ENCODE measurements at regions not wholly inside any gene's neighbourhood (a gene's known extent, or its start where the extent isn't known, plus 50 kb on each side); places are given as distances from the start of the nearest gene placed in this dataset.

- no peak overlapping the region for H3K4me3 ChIP-seq (ENCODE audit: low read length)
- peak in 1 of 2 donors; percentile 58 for DNase-seq
- H3K27ac ChIP-seq (ENCODE audit: low read length) = no peak overlapping the region
- H3K36me3 ChIP-seq (ENCODE audit: control insufficient read depth, insufficient read depth, low read length) = no peaks in the 10 kb centered on the region
- peaks cover 32% of the 10 kb centered on the region for H3K4me1 ChIP-seq (ENCODE audit: control insufficient read depth, insufficient read depth, low read length)
- no peaks in the 10 kb centered on the region for H3K9me3 ChIP-seq (ENCODE audit: control insufficient read depth, low read depth, low read length)
- H3K27me3 ChIP-seq (ENCODE audit: control insufficient read depth, insufficient read depth, low read length) = no peaks in the 10 kb centered on the region
- WGBS (ENCODE audit: insufficient coverage, low lambda C conversion rate) = no CpG with 5 or more reads among the region's 12 CpGs
Observed at GRCh38 chr1:201694608-201695335, 134.2 kb upstream of the IPO9 start.

DNA sequence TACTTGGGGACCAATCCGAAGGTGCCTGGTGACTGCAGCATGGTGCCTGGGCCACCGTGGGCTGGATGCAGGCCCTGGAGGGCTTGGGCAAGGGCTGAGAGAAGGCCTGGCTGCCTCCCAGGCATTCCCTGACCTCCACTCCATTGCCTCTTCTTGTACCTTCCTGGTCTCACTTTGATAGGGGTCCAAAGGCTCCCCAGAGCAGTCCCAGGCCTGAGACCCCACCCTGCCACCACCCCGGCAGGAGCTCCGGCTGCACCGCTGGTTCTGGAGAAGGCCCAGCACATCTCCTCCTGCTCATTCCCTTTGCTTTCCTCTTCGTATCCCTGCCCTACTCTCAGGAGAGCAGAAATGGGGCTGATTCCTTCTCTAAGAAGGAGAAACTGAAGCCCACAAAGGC lies 133.3 kb upstream of the IPO9 start:
- peaks cover 32% of the 10 kb centered on the region for H3K4me1 ChIP-seq (ENCODE audit: control insufficient read depth, insufficient read depth, low read length)

DNA sequence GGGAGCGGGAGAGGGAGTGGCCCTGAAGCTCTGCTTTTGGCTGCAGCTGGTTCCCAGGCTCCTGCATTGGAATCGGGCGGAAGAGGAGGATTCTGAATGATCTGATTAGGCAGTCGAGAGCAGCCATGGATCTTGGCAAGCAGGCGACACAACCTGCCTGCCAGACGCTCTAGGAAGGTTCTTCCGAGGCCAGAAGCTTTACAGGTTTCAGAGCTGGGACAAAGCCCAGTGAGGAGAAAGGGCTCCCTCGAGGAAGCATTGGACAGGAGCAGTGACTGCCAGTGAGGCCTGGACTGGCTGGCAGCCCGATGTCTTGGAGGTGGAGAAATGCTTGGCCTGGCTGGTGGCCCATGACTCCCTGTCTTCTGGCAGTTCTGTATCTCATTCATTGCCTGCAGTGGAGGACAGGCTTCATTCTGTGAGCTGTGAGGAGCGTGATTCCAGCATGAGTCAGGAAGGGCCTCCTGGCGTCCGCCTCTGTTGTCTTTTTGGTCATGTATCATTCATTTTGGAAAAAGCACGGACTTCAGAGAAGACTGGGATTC lies 132.7 kb upstream of the IPO9 start:
- no peaks in the 10 kb centered on the region for H3K36me3 ChIP-seq (ENCODE audit: control insufficient read depth, insufficient read depth, low read length)
- DNase-seq = no peak
- peaks cover 32% of the 10 kb centered on the region for H3K4me1 ChIP-seq (ENCODE audit: control insufficient read depth, insufficient read depth, low read length)
- no CpG with 5 or more reads among the region's 13 CpGs for WGBS (ENCODE audit: insufficient coverage, low lambda C conversion rate)
- H3K4me3 ChIP-seq (ENCODE audit: low read length) = no peak overlapping the region
- H3K9me3 ChIP-seq (ENCODE audit: control insufficient read depth, low read depth, low read length) = no peaks in the 10 kb centered on the region
- H3K27ac ChIP-seq (ENCODE audit: low read length) = no peak overlapping the region
- no peaks in the 10 kb centered on the region for H3K27me3 ChIP-seq (ENCODE audit: control insufficient read depth, insufficient read depth, low read length)

More for the DNA sequence above, 133.3 kb upstream of the IPO9 start:
- Histone ChIP-seq H3K36me3 (ENCODE audit: control insufficient read depth, insufficient read depth, low read length) (no peaks in the 10 kb centered on the region), H3K4me3 (ENCODE audit: low read length) (no peak overlapping the region), H3K27ac (ENCODE audit: low read length) (no peak overlapping the region), H3K9me3 (ENCODE audit: control insufficient read depth, low read depth, low read length) (no peaks in the 10 kb centered on the region), H3K27me3 (ENCODE audit: control insufficient read depth, insufficient read depth, low read length) (no peaks in the 10 kb centered on the region)
- WGBS (ENCODE audit: insufficient coverage, low lambda C conversion rate) = no CpG with 5 or more reads among the region's 6 CpGs
- no peak for DNase-seq

- no CpG with 5 or more reads among the region's 4 CpGs for WGBS (ENCODE audit: insufficient coverage, low lambda C conversion rate)
- H3K4me1 ChIP-seq (ENCODE audit: control insufficient read depth, insufficient read depth, low read length) = peaks cover 32% of the 10 kb centered on the region
- no peak for DNase-seq
- no peak overlapping the region for H3K4me3 ChIP-seq (ENCODE audit: low read length)
- H3K27ac ChIP-seq (ENCODE audit: low read length) = no peak overlapping the region
- no peaks in the 10 kb centered on the region for H3K36me3 ChIP-seq (ENCODE audit: control insufficient read depth, insufficient read depth, low read length)
- no peaks in the 10 kb centered on the region for H3K9me3 ChIP-seq (ENCODE audit: control insufficient read depth, low read depth, low read length)
- H3K27me3 ChIP-seq (ENCODE audit: control insufficient read depth, insufficient read depth, low read length) = no peaks in the 10 kb centered on the region
Observed at GRCh38 chr1:201697174-201697573, 131.8 kb upstream of the IPO9 start.

DNA sequence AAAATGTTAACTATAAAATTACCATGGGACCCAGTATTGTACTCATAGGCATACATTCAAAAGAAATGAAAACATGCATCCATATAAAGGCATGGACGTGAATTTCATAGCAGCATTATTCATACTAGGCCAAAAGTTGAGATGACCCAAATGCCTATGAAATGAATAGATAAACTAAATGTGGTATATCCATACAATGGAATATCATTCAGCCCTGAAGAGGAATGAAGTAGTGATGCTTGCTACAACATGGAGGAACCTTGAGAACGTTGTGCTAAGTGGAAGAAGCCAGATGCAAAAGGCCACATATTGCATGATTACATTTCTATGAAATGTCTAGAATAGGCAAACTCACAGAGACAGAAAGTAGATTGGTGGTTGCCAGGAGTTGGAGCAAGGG lies 127.1 kb upstream of the IPO9 start:
- H3K27me3 ChIP-seq (ENCODE audit: control insufficient read depth, insufficient read depth, low read length) = no peaks in the 10 kb centered on the region
- H3K4me1 ChIP-seq (ENCODE audit: control insufficient read depth, insufficient read depth, low read length) = peaks cover 15% of the 10 kb centered on the region
- H3K27ac ChIP-seq (ENCODE audit: low read length) = no peak overlapping the region
- no peaks in the 10 kb centered on the region for H3K9me3 ChIP-seq (ENCODE audit: control insufficient read depth, low read depth, low read length)
- WGBS (ENCODE audit: insufficient coverage, low lambda C conversion rate) = no CpG with 5 or more reads among the region's 2 CpGs
- no peak overlapping the region for H3K4me3 ChIP-seq (ENCODE audit: low read length)
- DNase-seq = no peak
- H3K36me3 ChIP-seq (ENCODE audit: control insufficient read depth, insufficient read depth, low read length) = no peaks in the 10 kb centered on the region

DNA sequence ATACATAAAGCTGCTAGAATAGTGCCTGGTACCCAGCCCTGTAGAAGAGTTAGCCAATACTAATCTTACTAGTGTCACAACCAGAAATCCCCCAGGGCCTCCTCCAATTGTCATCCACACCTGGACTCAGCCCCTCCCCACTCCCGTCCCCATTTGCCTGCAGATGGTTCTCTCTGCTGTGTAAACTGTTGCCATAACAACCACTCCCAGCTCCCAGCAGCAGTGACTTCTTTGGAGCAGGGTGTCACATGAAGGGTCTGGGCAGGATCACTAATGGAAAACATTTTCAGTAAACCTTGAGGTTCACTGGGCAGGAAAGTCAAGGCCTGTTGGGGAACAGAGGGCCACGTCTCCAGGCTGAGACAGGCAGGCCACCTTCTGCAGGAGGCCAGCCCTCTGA lies 126.0 kb upstream of the IPO9 start:
- peak; percentile 57 to 80 for DNase-seq
- no peaks in the 10 kb centered on the region for H3K36me3 ChIP-seq (ENCODE audit: control insufficient read depth, insufficient read depth, low read length)
- no peaks in the 10 kb centered on the region for H3K9me3 ChIP-seq (ENCODE audit: control insufficient read depth, low read depth, low read length)
- no CpG with 5 or more reads among the region's 2 CpGs for WGBS (ENCODE audit: insufficient coverage, low lambda C conversion rate)
- no peaks in the 10 kb centered on the region for H3K27me3 ChIP-seq (ENCODE audit: control insufficient read depth, insufficient read depth, low read length)
- H3K4me1 ChIP-seq (ENCODE audit: control insufficient read depth, insufficient read depth, low read length) = peaks cover 15% of the 10 kb centered on the region
- H3K27ac ChIP-seq (ENCODE audit: low read length) = peak overlapping the region; percentile 2
- no peak overlapping the region for H3K4me3 ChIP-seq (ENCODE audit: low read length)

DNA sequence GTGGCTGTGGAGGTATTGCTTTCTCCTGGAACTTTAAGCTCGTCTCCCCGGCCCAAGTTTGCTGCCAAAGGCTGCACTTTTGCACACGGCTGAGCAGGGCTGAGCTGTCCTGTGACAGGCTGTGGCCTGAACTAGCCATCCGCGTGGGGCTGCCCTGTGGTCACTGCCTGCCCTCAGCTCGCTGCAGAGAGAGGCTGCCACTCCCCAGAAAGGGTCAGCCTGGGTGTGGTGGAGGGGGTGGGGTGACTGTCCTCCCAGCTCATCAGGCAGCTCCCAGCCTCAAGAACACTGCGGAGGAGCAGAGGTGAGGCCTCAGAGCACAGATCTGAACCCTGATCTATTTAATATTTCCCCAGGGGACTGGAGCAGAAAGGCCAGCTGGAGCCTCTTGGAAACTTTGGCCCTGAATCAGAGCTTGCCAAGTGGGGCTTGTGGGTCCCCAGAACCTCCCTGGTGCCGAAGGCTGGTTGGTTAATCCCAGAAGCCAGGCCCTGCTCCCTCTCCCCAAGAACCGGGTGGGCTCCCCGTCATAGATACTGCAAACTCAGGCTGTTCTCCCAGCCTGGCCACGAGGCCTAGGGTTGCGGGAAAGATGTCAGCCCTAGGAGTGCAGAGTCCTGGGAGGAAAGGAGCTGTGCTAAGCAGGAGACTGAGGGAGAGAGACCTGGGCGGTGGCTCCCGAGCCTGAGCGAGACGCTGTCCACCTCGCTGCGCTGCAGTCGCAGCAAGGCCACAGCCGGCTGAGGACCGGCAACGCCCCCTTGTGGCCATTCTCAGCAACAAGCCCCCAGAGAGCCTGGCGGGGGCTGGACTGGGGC lies 125.1 kb upstream of the IPO9 start:
- Histone ChIP-seq H3K4me3 (ENCODE audit: low read length) (no peak overlapping the region), H3K27me3 (ENCODE audit: control insufficient read depth, insufficient read depth, low read length) (no peaks in the 10 kb centered on the region), H3K36me3 (ENCODE audit: control insufficient read depth, insufficient read depth, low read length) (no peaks in the 10 kb centered on the region), H3K27ac (ENCODE audit: low read length) (peak overlapping the region; percentile 2), H3K9me3 (ENCODE audit: control insufficient read depth, low read depth, low read length) (no peaks in the 10 kb centered on the region), H3K4me1 (ENCODE audit: control insufficient read depth, insufficient read depth, low read length) (peaks cover 15% of the 10 kb centered on the region)
- DNase-seq = peak; percentile 77 to 82
- WGBS (ENCODE audit: insufficient coverage, low lambda C conversion rate) = no CpG with 5 or more reads among the region's 23 CpGs

DNA sequence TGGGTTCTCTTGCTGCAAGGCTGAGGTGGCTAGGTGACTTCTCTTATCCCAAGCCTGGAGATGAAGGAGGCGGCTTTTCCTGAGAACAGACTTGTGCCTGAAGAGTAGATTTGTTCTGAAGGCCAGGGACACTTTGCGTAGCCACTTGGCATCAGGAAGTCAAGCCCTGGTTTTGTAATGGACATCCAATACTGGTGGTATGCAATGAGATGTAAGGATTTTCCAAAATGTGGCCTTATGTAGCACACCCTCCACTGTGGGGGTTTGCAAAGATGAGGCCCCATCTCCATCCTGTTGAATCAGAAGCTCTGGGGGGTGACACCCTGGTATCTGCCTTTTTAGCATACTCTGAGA lies 124.5 kb upstream of the IPO9 start:
- no peak for DNase-seq
- H3K9me3 ChIP-seq (ENCODE audit: control insufficient read depth, low read depth, low read length) = no peaks in the 10 kb centered on the region
- H3K27ac ChIP-seq (ENCODE audit: low read length) = no peak overlapping the region
- no peak overlapping the region for H3K4me3 ChIP-seq (ENCODE audit: low read length)
- H3K27me3 ChIP-seq (ENCODE audit: control insufficient read depth, insufficient read depth, low read length) = no peaks in the 10 kb centered on the region
- no CpG with 5 or more reads among the region's 2 CpGs for WGBS (ENCODE audit: insufficient coverage, low lambda C conversion rate)
- no peaks in the 10 kb centered on the region for H3K36me3 ChIP-seq (ENCODE audit: control insufficient read depth, insufficient read depth, low read length)
- peaks cover 15% of the 10 kb centered on the region for H3K4me1 ChIP-seq (ENCODE audit: control insufficient read depth, insufficient read depth, low read length)

- no peak overlapping the region for H3K27ac ChIP-seq (ENCODE audit: low read length)
- no peaks in the 10 kb centered on the region for H3K27me3 ChIP-seq (ENCODE audit: control insufficient read depth, insufficient read depth, low read length)
- no peaks in the 10 kb centered on the region for H3K9me3 ChIP-seq (ENCODE audit: control insufficient read depth, low read depth, low read length)
- H3K36me3 ChIP-seq (ENCODE audit: control insufficient read depth, insufficient read depth, low read length) = no peaks in the 10 kb centered on the region
- WGBS (ENCODE audit: insufficient coverage, low lambda C conversion rate) = 81% methylated on average over 3 of the region's 9 CpGs
- no peak overlapping the region for H3K4me3 ChIP-seq (ENCODE audit: low read length)
- no peak for DNase-seq
- peaks cover 15% of the 10 kb centered on the region for H3K4me1 ChIP-seq (ENCODE audit: control insufficient read depth, insufficient read depth, low read length)
Observed at GRCh38 chr1:201705389-201705788, 123.6 kb upstream of the IPO9 start.

- Histone ChIP-seq H3K36me3 (ENCODE audit: control insufficient read depth, insufficient read depth, low read length) (no peaks in the 10 kb centered on the region), H3K4me1 (ENCODE audit: control insufficient read depth, insufficient read depth, low read length) (peaks cover 15% of the 10 kb centered on the region), H3K27ac (ENCODE audit: low read length) (no peak overlapping the region), H3K9me3 (ENCODE audit: control insufficient read depth, low read depth, low read length) (no peaks in the 10 kb centered on the region), H3K4me3 (ENCODE audit: low read length) (no peak overlapping the region), H3K27me3 (ENCODE audit: control insufficient read depth, insufficient read depth, low read length) (no peaks in the 10 kb centered on the region)
- DNase-seq = no peak
- no CpG with 5 or more reads among the region's 1 CpG for WGBS (ENCODE audit: insufficient coverage, low lambda C conversion rate)
Observed at GRCh38 chr1:201706109-201706508, 122.8 kb upstream of the IPO9 start.
